Skeletal muscle satellite cell (primary cell): ENCODE measurements at regions not wholly inside any gene's neighbourhood (a gene's known extent, or its start where the extent isn't known, plus 50 kb on each side); places are given as distances from the start of the nearest gene placed in this dataset.

Experiments
- H3K27me3 ChIP-seq: 2 replicates; pipeline ENCODE4 v1.7.0; 2013; ENCODE audit warnings: low read length; ENCODE audit not compliant: control insufficient read depth, insufficient read depth
- H3K36me3 ChIP-seq: 2 replicates; pipeline ENCODE4 v1.7.0; 2013; ENCODE audit warnings: mild to moderate bottlenecking, control low read depth, low read length; ENCODE audit not compliant: insufficient read depth
- H3K4me1 ChIP-seq: 2 replicates; pipeline ENCODE4 v1.7.0; 2013; ENCODE audit warnings: low read length; ENCODE audit not compliant: control insufficient read depth, insufficient read depth
- H3K4me2 ChIP-seq: 2 replicates; pipeline ENCODE4 v1.7.0; 2013; ENCODE audit warnings: mild to moderate bottlenecking, low read length
- H3K4me3 ChIP-seq: 2 replicates; pipeline ENCODE4 v1.7.0; 2013; ENCODE audit warnings: low read length
- H3K9ac ChIP-seq: 2 replicates; pipeline ENCODE4 v1.7.0; 2013; ENCODE audit warnings: mild to moderate bottlenecking, low read depth, low read length, moderate library complexity
- H3K9me3 ChIP-seq: replicated peaks from 2 replicates; pipeline ENCODE4 v1.7.0; 2013; ENCODE audit warnings: mild to moderate bottlenecking, control low read depth, low read length

- Histone ChIP-seq H3K27me3 (no peaks in the 10 kb centered on the region), H3K4me3 (no peak overlapping the region), H3K4me1 (no peaks in the 10 kb centered on the region), H3K9ac (no peak overlapping the region), H3K9me3 (no peaks in the 10 kb centered on the region), H3K36me3 (no peaks in the 10 kb centered on the region), H3K4me2 (no peak overlapping the region)
These were observed 316.5 kb upstream of the OR4E1 start for GRCh38 chr14:21990116-21990515.

GRCh38 chr14:21989090-21989489, 315.5 kb upstream of the OR4E1 start:
- Histone ChIP-seq H3K9ac (no peak overlapping the region), H3K4me2 (no peak overlapping the region), H3K4me1 (no peaks in the 10 kb centered on the region), H3K9me3 (no peaks in the 10 kb centered on the region), H3K27me3 (no peaks in the 10 kb centered on the region), H3K4me3 (no peak overlapping the region), H3K36me3 (no peaks in the 10 kb centered on the region)

- Histone ChIP-seq H3K4me2 (no peak overlapping the region), H3K4me3 (no peak overlapping the region), H3K36me3 (no peaks in the 10 kb centered on the region), H3K9me3 (no peaks in the 10 kb centered on the region), H3K9ac (no peak overlapping the region), H3K27me3 (no peaks in the 10 kb centered on the region), H3K4me1 (no peaks in the 10 kb centered on the region)
These were observed 314.8 kb upstream of the OR4E1 start for GRCh38 chr14:21988413-21988812.

GRCh38 chr14:21987937-21988336, 314.3 kb upstream of the OR4E1 start:
- no peak overlapping the region for H3K9ac ChIP-seq
- no peaks in the 10 kb centered on the region for H3K9me3 ChIP-seq
- H3K4me2 ChIP-seq, result no peak overlapping the region
- no peaks in the 10 kb centered on the region for H3K4me1 ChIP-seq
- no peaks in the 10 kb centered on the region for H3K27me3 ChIP-seq
- no peak overlapping the region for H3K4me3 ChIP-seq
- H3K36me3 ChIP-seq, result no peaks in the 10 kb centered on the region

GRCh38 chr14:21985081-21985480, 311.5 kb upstream of the OR4E1 start:
- Histone ChIP-seq H3K36me3 (no peaks in the 10 kb centered on the region), H3K27me3 (no peaks in the 10 kb centered on the region), H3K4me2 (no peak overlapping the region)

GRCh38 chr14:21978999-21979314, 305.3 kb upstream of the OR4E1 start:
- Histone ChIP-seq H3K4me3 (no peak overlapping the region), H3K27me3 (no peaks in the 10 kb centered on the region), H3K9me3 (no peaks in the 10 kb centered on the region), H3K9ac (no peak overlapping the region), H3K4me2 (no peak overlapping the region), H3K36me3 (no peaks in the 10 kb centered on the region), H3K4me1 (no peaks in the 10 kb centered on the region)

More at GRCh38 chr14:21985081-21985480, 311.5 kb upstream of the OR4E1 start:
- H3K4me3 ChIP-seq, result no peak overlapping the region
- no peaks in the 10 kb centered on the region for H3K4me1 ChIP-seq
- H3K9ac ChIP-seq, result no peak overlapping the region
- H3K9me3 ChIP-seq, result no peaks in the 10 kb centered on the region

DNA sequence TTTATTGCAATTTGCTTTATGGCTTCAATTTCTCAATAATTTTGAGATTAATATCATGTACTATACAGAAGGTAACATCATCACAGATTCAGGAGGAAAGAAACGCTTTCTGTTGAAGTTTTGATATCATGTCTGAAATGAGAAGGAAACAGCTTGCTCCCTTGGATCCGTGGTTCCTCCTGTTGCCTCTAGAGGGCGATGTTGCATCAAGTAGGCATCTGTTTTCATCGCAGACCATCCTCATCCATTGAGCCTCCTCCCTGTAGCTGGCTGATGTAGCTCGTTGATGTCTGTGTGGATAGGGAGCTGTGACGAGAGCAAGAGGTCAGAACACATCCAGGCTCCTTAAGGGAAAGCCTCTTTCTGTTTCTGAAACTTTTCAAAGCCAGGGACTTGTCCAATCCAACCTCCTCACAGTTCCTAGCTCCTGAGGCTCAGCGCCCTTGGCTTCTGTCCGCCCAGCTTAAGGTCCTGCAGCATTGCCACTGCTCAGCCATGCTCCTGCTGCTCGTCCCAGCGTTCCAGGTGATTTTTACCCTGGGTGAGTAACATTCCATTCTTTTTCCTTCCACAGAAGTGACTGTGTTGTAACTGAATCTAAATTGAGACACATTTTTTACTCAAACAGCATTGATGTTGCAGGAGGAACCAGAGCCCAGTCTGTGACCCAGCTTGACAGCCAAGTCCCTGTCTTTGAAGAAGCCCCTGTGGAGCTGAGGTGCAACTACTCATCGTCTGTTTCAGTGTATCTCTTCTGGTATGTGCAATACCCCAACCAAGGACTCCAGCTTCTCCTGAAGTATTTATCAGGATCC, 304.8 kb upstream of the OR4E1 start:
- Histone ChIP-seq H3K9ac (no peak overlapping the region), H3K9me3 (no peaks in the 10 kb centered on the region), H3K4me2 (no peak overlapping the region), H3K4me1 (no peaks in the 10 kb centered on the region), H3K27me3 (no peaks in the 10 kb centered on the region), H3K36me3 (no peaks in the 10 kb centered on the region), H3K4me3 (no peak overlapping the region)

DNA sequence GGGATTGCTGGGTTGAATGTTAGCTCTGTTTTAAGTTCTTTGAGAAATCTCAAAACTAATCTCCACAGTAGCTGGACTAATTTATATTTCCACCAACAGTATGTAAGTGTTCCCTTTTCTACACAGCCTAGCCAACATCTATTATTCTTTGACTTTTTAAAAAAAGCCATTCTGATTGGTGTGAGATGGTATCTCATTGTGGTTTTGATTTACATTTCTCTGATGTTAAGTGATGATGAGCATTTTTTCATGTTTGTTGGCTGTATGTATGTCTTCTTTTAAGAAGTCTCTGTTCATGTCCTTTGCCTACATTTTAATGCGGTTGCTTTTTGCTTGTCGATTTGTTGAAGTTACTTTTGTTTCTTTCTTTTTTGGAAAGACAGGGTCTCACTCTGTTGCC, 301.1 kb upstream of the OR4E1 start:
- H3K4me1 ChIP-seq, result no peaks in the 10 kb centered on the region
- H3K36me3 ChIP-seq, result no peaks in the 10 kb centered on the region
- H3K27me3 ChIP-seq, result no peaks in the 10 kb centered on the region
- H3K4me2 ChIP-seq, result no peak overlapping the region
- H3K9me3 ChIP-seq, result no peaks in the 10 kb centered on the region
- H3K4me3 ChIP-seq, result no peak overlapping the region
- no peak overlapping the region for H3K9ac ChIP-seq

DNA sequence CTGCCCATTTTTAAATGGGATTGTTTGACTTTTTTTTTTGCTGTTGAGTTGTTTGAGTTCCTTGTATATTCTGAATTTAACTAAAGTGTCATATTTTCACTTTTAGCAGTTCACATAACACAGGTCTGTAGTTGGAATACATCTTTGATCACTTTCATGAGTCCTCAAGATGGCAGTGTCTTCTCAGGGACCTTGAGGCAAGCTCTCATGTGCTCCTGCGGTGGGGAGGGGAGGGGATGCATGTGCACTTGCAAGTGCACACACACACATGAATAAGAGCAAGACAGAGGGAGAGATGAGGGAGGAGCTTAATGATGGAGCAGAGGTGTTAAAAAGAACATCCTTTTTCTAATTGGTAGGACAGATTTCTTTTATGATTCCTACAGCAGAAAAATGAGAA, 291.4 kb upstream of the OR4E1 start:
- no peak overlapping the region for H3K4me3 ChIP-seq

GRCh38 chr14:21964180-21964579, 290.6 kb upstream of the OR4E1 start:
- no peaks in the 10 kb centered on the region for H3K4me1 ChIP-seq
- H3K9ac ChIP-seq, result no peak overlapping the region
- no peak overlapping the region for H3K4me3 ChIP-seq
- no peaks in the 10 kb centered on the region for H3K9me3 ChIP-seq
- no peak overlapping the region for H3K4me2 ChIP-seq
- no peaks in the 10 kb centered on the region for H3K27me3 ChIP-seq
- H3K36me3 ChIP-seq, result no peaks in the 10 kb centered on the region

More for the DNA sequence above, 291.4 kb upstream of the OR4E1 start:
- H3K4me1 ChIP-seq, result no peaks in the 10 kb centered on the region
- no peak overlapping the region for H3K4me2 ChIP-seq
- H3K9ac ChIP-seq, result no peak overlapping the region
- no peaks in the 10 kb centered on the region for H3K36me3 ChIP-seq
- no peaks in the 10 kb centered on the region for H3K27me3 ChIP-seq
- H3K9me3 ChIP-seq, result no peaks in the 10 kb centered on the region

- H3K9me3 ChIP-seq, result no peaks in the 10 kb centered on the region
- no peaks in the 10 kb centered on the region for H3K36me3 ChIP-seq
- H3K4me1 ChIP-seq, result no peaks in the 10 kb centered on the region
- no peak overlapping the region for H3K4me2 ChIP-seq
- no peak overlapping the region for H3K9ac ChIP-seq
- no peak overlapping the region for H3K4me3 ChIP-seq
- no peaks in the 10 kb centered on the region for H3K27me3 ChIP-seq
These were observed 287.0 kb upstream of the OR4E1 start for GRCh38 chr14:21960636-21961035.

GRCh38 chr14:21941885-21942284, 268.3 kb upstream of the OR4E1 start:
- Histone ChIP-seq H3K4me2 (no peak overlapping the region), H3K4me3 (no peak overlapping the region), H3K9ac (no peak overlapping the region), H3K36me3 (no peaks in the 10 kb centered on the region), H3K9me3 (no peaks in the 10 kb centered on the region), H3K4me1 (no peaks in the 10 kb centered on the region), H3K27me3 (no peaks in the 10 kb centered on the region)
